ENCODE measurements at regions not wholly inside any gene's neighbourhood (a gene's known extent, or its start where the extent isn't known, plus 50 kb on each side); places are given as distances from the start of the nearest gene placed in this dataset.

DNA sequence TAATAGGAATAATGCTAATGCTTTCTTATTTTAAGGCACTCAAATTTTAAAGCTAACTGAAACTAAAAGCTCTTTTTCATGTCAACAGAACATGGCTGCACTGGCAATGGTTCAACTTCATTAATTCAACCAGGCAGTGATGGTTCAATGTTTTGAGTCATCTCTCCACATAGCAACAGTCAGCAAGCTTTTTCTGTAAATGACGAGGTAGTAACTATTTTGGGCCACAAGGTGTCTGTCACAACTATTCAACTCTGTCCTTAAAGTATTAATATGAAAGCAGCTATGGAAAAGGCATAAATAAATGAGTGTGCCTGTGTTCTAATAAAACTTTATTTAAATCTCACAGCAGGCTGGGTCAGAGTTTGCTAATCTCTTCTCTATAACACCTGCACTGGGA lies 1425.6 kb upstream of the PIK3C3 start:
- peak; percentile 32 for TF ChIP-seq CTCF (conservative IDR thresholded peaks at IDR 0.05; ENCODE audit: low read depth, low read length)
- DNase-seq (ENCODE audit: low read depth): peak; percentile 67
- H3K4me3 ChIP-seq (ENCODE audit: low read depth, low read length): no peak overlapping the region

DNA sequence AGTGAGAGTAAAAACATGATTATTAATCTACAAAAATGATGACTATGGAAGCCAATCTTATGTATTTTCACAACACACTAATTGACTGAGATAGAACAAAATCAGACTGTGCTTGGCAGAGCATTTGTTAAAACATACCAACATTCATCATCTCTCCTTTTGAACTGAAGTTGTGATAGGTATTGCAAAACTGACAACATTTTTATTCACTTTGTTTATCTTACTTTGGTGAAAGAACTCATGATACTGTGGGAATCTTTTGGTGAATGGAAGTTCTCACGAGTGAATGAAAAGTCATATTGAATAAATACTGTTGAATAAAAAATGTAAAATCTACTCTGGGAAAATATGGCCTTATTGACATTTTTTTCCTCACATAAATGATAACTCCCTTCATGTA lies 1430.2 kb upstream of the PIK3C3 start:
- TF ChIP-seq CTCF (conservative IDR thresholded peaks at IDR 0.05; ENCODE audit: low read depth, low read length): no peak
- DNase-seq (ENCODE audit: low read depth): peak; percentile 68
- H3K4me3 ChIP-seq (ENCODE audit: low read depth, low read length): no peak overlapping the region

DNA sequence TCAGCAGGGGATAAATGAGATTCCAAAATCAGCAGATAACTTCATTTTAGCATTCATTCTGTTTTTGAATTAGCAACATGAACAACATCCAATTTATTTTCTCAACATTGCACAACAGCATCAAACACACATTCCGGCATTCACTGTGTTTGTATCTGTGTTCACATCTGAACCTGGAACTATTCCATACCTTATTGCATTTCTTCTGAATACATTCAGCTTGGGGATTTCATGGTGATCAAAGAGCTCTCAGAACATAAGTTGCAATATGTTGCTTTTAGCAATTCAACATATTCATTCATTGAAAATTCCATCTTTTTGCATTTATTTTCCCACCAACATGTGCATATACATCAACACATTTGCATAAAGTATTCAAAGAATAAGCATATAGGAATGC lies 1431.7 kb upstream of the PIK3C3 start:
- TF ChIP-seq CTCF (conservative IDR thresholded peaks at IDR 0.05; ENCODE audit: low read depth, low read length): no peak
- no peak overlapping the region for H3K4me3 ChIP-seq (ENCODE audit: low read depth, low read length)
- no peak for DNase-seq (ENCODE audit: low read depth)

- TF ChIP-seq CTCF (conservative IDR thresholded peaks at IDR 0.05; ENCODE audit: low read depth, low read length): no peak
- no peak for DNase-seq (ENCODE audit: low read depth)
- no peak overlapping the region for H3K4me3 ChIP-seq (ENCODE audit: low read depth, low read length)
Measured at GRCh38 chr18:40501026-40501425, 1454.0 kb upstream of the PIK3C3 start.

DNA sequence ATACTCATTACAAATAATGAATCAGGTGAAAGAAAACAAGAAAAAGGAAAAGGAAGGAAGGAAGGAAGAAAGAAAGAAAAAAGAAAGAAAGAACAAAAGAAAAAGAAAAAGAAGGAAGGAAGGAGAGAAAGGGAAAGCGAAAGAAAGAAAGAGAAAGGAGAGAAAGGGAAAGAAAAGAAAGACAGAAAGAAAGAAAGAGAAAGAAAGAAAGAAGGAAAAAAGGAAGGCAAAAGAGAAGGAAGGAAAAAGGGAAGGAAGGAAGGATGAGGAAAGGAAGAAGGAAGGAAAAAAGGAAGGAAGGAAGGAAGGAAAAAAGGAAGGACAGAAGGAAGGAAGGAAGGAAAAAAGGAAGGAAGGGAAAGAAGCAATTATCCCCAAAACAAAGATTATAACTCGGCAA lies 1460.4 kb upstream of the PIK3C3 start:
- TF ChIP-seq CTCF (conservative IDR thresholded peaks at IDR 0.05; ENCODE audit: low read depth, low read length): no peak

DNA sequence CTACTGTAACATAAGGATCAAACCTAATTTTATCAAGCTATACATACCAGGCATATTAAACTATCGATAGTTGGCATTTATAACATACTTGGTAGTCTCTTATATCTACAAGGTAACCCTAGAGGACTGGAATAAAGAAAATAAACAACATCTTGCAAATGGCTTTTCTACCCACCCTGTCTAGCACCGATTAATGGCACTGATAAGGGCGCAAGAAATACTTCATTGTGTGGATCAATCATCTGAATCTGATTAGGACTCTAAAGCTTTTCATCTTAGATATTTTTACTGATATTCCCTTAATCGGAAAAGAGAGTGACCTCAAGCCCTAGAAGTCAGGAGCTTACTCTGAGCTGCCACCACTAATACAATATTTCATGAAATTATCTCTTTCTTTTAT lies 1461.7 kb upstream of the PIK3C3 start:
- DNase-seq (ENCODE audit: low read depth): no peak
- no peak overlapping the region for H3K4me3 ChIP-seq (ENCODE audit: low read depth, low read length)
- no peak for TF ChIP-seq CTCF (conservative IDR thresholded peaks at IDR 0.05; ENCODE audit: low read depth, low read length)

More for the DNA sequence above, 1460.4 kb upstream of the PIK3C3 start:
- no peak overlapping the region for H3K4me3 ChIP-seq (ENCODE audit: low read depth, low read length)
- no peak for DNase-seq (ENCODE audit: low read depth)

DNA sequence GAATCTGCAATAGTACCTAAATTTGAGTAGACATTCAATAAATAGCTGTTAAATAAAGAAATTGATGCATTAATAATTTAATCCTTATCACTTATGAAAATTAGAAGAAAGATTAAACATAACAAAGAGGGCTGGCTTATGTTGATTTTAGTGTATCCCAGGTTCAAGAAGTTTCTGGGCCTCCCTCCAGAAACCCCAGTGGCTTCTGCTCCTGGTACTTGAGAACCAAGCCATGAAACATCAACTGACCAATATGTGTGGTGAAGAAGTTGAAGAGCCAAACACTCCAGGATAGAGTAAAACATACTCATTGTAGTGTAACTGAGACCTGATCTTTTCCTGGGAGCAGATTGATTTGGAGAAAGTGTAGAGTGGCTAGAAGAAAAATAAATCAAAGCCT lies 1465.7 kb upstream of the PIK3C3 start:
- DNase-seq (ENCODE audit: low read depth): no peak
- H3K4me3 ChIP-seq (ENCODE audit: low read depth, low read length): no peak overlapping the region
- no peak for TF ChIP-seq CTCF (conservative IDR thresholded peaks at IDR 0.05; ENCODE audit: low read depth, low read length)
